ENCODE measurements at regions not wholly inside any gene's neighbourhood (a gene's known extent, or its start where the extent isn't known, plus 50 kb on each side); places are given as distances from the start of the nearest gene placed in this dataset.
A peak's percentile ranks its signal among the peaks of the same experiment; 100 is the strongest.

DNA sequence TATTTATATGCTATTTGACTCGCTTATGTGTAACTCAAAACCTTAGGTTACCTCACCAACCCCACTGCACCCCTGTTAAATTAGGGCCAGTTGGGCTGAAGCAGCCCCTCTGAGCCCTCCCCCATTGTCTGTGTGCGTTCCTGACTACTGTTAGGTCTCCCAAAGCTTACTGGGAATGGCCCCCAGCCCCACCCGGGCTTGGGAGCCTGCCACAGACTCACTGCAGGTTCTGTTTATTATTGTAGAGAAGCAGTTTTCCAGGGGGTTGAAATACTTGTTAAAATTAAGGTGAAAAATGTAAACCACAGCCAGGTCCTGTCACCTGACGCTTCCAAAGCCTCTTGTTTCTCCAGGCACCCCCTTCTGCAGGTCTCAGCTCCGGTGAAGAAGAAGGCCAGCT, 151.7 kb downstream of the FOXL1 start:
- TF ChIP-seq, protein P1, sequence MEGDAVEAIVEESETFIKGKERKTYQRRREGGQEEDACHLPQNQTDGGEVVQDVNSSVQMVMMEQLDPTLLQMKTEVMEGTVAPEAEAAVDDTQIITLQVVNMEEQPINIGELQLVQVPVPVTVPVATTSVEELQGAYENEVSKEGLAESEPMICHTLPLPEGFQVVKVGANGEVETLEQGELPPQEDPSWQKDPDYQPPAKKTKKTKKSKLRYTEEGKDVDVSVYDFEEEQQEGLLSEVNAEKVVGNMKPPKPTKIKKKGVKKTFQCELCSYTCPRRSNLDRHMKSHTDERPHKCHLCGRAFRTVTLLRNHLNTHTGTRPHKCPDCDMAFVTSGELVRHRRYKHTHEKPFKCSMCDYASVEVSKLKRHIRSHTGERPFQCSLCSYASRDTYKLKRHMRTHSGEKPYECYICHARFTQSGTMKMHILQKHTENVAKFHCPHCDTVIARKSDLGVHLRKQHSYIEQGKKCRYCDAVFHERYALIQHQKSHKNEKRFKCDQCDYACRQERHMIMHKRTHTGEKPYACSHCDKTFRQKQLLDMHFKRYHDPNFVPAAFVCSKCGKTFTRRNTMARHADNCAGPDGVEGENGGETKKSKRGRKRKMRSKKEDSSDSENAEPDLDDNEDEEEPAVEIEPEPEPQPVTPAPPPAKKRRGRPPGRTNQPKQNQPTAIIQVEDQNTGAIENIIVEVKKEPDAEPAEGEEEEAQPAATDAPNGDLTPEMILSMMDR (IDR thresholded peaks at IDR 0.05; ENCODE audit: unreplicated experiment), result no peak
- H3K27me3 Mint-ChIP-seq, result peaks cover 93% of the 10 kb centered on the region
- no peak for DNase-seq (ENCODE audit: low spot score, unreplicated experiment)
- H3K27ac Mint-ChIP-seq, result no peak overlapping the region
- H3K4me3 Mint-ChIP-seq (ENCODE audit: low read depth), result no peak overlapping the region
- no peaks in the 10 kb centered on the region for H3K36me3 Mint-ChIP-seq (ENCODE audit: insufficient read depth)
- no peaks in the 10 kb centered on the region for H3K9me3 Mint-ChIP-seq (ENCODE audit: low read depth)
- H3K4me1 Mint-ChIP-seq (ENCODE audit: low read depth), result peaks cover 14% of the 10 kb centered on the region

DNA sequence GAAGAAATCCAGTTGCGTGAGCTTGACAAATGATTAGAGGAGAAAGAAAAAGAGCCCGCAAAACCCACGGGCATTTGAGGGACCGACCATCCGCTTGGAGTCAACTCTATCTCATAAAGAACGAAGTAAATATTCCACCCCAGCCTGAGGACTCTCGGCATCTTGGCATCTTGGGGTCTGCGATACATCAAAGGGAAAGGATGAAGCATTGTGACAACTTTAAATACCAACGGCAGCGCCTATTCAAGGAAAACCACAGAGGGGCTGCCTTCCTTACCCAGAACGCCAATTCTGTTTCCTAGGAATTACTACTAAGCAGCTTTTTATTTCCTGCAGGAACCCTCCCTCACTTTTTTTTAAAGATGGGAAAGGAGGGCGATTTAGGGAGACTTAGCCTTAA, 152.2 kb downstream of the FOXL1 start:
- TF ChIP-seq, protein P1 (IDR thresholded peaks at IDR 0.05; ENCODE audit: unreplicated experiment), result no peak
- no peaks in the 10 kb centered on the region for H3K36me3 Mint-ChIP-seq (ENCODE audit: insufficient read depth)
- H3K27me3 Mint-ChIP-seq, result peaks cover 88% of the 10 kb centered on the region
- DNase-seq (ENCODE audit: low spot score, unreplicated experiment), result no peak
- H3K4me3 Mint-ChIP-seq (ENCODE audit: low read depth), result no peak overlapping the region
- H3K9me3 Mint-ChIP-seq (ENCODE audit: low read depth), result no peaks in the 10 kb centered on the region
- peaks cover 14% of the 10 kb centered on the region for H3K4me1 Mint-ChIP-seq (ENCODE audit: low read depth)
- H3K27ac Mint-ChIP-seq, result no peak overlapping the region

DNA sequence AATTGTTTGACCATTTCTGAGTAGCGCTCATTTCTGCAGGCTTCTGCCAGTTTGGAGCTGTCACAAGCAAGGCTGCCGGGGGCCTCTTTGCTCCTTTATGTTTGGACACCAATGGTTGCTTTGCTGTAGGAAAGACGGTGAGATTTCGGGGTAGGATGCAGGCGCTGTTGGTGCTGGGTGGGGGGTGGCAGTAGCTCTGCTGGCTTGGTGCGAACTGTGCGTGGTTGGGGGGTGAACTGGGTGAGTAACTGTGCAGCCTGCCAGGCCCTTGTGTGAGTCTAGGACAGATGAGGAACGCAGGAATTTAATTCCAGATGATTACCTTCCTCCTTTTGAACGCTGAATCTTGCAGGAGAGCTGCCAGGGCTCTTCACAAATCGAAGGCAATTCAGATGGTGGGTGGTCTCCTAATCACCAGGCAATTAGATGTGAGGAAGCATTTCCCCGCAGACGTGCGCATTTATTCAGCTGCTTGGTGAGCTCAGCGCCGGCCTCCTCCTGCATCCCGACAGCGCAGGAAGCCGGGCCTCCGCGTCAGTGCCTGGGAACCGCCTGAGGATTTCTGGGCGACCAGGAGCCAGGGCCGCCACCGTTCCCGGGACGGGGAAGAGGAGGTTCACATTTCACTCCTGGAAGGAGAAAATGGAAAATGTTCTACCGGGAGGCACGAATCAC, 154.4 kb downstream of the FOXL1 start:
- Mint-ChIP-seq H3K27me3 (peaks cover 88% of the 10 kb centered on the region), H3K4me3 (ENCODE audit: low read depth) (no peak overlapping the region), H3K27ac (no peak overlapping the region), H3K4me1 (ENCODE audit: low read depth) (peaks cover 14% of the 10 kb centered on the region), H3K9me3 (ENCODE audit: low read depth) (no peaks in the 10 kb centered on the region), H3K36me3 (ENCODE audit: insufficient read depth) (no peaks in the 10 kb centered on the region)
- no peak for DNase-seq (ENCODE audit: low spot score, unreplicated experiment)
- TF ChIP-seq, protein P1 (IDR thresholded peaks at IDR 0.05; ENCODE audit: unreplicated experiment), result no peak

DNA sequence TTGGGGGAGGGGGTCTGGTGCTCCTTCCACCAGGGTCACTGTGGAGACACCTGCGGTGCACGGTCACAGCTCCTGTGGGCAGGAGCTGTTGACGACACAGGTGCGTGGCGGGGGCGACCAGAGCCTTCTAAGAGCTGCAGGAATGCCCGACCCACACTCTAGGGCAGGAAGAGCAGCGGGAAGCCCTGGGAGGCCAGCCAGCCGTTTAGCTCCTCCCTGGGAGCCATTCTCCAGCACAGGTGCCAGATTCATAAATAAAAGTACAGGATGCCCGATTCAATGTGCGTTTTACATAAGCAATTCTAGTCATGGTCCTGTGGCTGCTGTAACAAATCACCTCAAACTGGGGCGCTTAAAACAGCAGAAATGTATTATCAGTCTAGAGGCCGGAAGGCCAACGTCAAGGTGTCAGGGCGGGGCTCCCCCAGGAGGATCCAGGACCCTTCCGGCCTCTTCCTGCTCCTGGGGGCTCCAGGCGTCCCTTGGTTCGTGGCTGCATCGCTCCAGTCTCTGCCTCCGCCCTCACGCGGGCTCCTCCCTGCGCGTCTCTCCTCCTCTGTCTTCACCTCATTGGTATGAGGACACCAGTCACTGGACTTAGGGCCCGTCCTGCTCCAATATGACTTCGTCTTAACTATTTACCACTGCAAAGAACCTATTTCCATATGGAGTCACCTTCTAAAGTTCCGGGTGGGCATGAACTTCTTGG, 155.4 kb downstream of the FOXL1 start:
- no peaks in the 10 kb centered on the region for H3K9me3 Mint-ChIP-seq (ENCODE audit: low read depth)
- no peak for DNase-seq (ENCODE audit: low spot score, unreplicated experiment)
- peaks cover 79% of the 10 kb centered on the region for H3K27me3 Mint-ChIP-seq
- H3K36me3 Mint-ChIP-seq (ENCODE audit: insufficient read depth), result peaks cover 1% of the 10 kb centered on the region
- TF ChIP-seq, protein P1 (IDR thresholded peaks at IDR 0.05; ENCODE audit: unreplicated experiment), result no peak
- H3K27ac Mint-ChIP-seq, result no peak overlapping the region
- H3K4me3 Mint-ChIP-seq (ENCODE audit: low read depth), result no peak overlapping the region
- H3K4me1 Mint-ChIP-seq (ENCODE audit: low read depth), result peaks cover 14% of the 10 kb centered on the region

DNA sequence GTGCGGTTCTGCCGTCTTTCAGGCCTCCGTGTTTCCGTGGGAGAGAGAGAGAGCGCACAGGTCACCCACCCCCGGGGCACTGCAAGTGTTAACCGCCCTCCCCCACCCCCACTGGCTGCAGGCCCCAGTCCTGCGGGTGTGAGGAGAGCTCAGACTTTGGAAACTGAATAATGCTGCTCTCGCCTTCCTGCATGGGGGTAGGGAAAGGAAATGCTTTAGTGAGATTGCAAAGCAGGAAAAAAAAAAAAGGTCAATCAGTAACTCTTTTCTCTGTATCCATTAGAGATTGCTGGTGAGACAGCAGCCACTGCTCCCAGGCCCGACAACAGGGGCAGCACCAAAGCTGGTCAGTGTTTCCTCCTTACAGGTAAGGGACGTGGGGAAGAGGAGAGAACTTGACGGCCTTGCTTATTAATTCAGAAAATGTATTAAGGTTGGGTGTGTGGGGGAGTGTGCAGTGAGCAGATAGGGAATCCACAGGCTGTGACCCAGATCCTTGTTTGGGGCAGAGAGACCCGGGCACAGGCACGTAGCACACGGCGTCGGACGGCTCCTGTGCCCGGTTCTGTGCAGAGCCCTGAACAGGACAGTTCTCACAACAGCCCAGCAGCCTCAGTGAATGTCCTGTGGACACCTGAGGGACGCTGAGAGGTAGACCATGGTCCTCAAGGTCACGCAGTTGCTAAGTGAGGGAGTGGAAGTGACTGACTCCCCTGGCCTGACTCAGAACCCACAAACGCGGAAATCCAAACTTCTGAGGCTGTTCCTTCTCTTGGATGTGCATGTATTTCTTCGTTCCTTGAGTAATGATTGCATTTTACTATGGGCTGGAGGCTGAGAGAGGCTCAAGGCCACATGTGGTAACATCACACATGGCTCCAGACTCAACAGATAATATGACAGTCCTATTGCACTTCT, 156.5 kb downstream of the FOXL1 start:
- Mint-ChIP-seq H3K27me3 (peaks cover 75% of the 10 kb centered on the region), H3K9me3 (ENCODE audit: low read depth) (no peaks in the 10 kb centered on the region), H3K4me1 (ENCODE audit: low read depth) (peaks cover 14% of the 10 kb centered on the region), H3K27ac (peak overlapping the region; percentile 49), H3K4me3 (ENCODE audit: low read depth) (no peak overlapping the region), H3K36me3 (ENCODE audit: insufficient read depth) (peaks cover 1% of the 10 kb centered on the region)
- TF ChIP-seq, protein P1 (IDR thresholded peaks at IDR 0.05; ENCODE audit: unreplicated experiment), result no peak
- DNase-seq (ENCODE audit: low spot score, unreplicated experiment), result no peak
